ENCODE measurements at regions not wholly inside any gene's neighbourhood (a gene's known extent, or its start where the extent isn't known, plus 50 kb on each side); places are given as distances from the start of the nearest gene placed in this dataset.

- no peaks in the 10 kb centered on the region for H3K9me2 ChIP-seq
- no peaks in the 10 kb centered on the region for H3K9me3 ChIP-seq
- no peak overlapping the region for H2AFZ ChIP-seq (ENCODE audit: low read depth)
- H3F3A ChIP-seq (replicated peaks; ENCODE audit: insufficient read depth): peaks cover 3% of the 10 kb centered on the region
- POLR2A ChIA-PET: no interaction called here
- H3K27me3 ChIP-seq (ENCODE audit: insufficient read depth): no peaks in the 10 kb centered on the region
- WGBS (ENCODE audit: low lambda C conversion rate): 92% methylated on average over 3 of the region's 3 CpGs
- H3K4me2 ChIP-seq: no peak overlapping the region
- DNase-seq: no peak
- H4K20me1 ChIP-seq (ENCODE audit: insufficient read depth): no peaks in the 10 kb centered on the region
- TF ChIP-seq TCF12 (IDR thresholded peaks at IDR 0.05): no peak
- no peak overlapping the region for H3K27ac ChIP-seq (ENCODE audit: low read depth in 2 of 2, low read length in 1 of 2)
- peaks cover 0 to 6% of the 10 kb centered on the region in 2 experiments; a peak in 2 of 4 replicates for H3K4me1 ChIP-seq (ENCODE audit: control insufficient read depth in 1 of 2, insufficient read depth in 2 of 2, low read depth in 1 of 2, low read length in 1 of 2)
- no peaks in the 10 kb centered on the region for H3K36me3 ChIP-seq (replicated peaks in 1 of 2; ENCODE audit: control insufficient read depth in 1 of 2, insufficient read depth in 2 of 2, low read length in 1 of 2)
- CTCF ChIA-PET: no interaction called here
- no peak overlapping the region for H3K4me3 ChIP-seq (ENCODE audit: low read depth in 2 of 2, low read length in 1 of 2)
- no peak overlapping the region for H3K9ac ChIP-seq
- no peaks in the 10 kb centered on the region for H3K79me2 ChIP-seq (ENCODE audit: insufficient read depth)
These were observed 119.6 kb upstream of the ITGA1 start for GRCh38 chr5:52668139-52668538.

- ChIA-PET CTCF (no interaction called here), POLR2A (no interaction called here)
- TF ChIP-seq ZBTB33 (IDR thresholded peaks at IDR 0.05; ENCODE audit: borderline replicate concordance, low read depth) (no peak), RXRA (IDR thresholded peaks at IDR 0.05; ENCODE audit: borderline replicate concordance, low read depth) (no peak), POLR2AphosphoS5 (IDR thresholded peaks at IDR 0.05; ENCODE audit: low read depth, low read length) (no peak), FOXM1 (IDR thresholded peaks at IDR 0.05; ENCODE audit: low read depth) (no peak), YY1 (IDR thresholded peaks at IDR 0.05; ENCODE audit: low read depth) (no peak), REST (IDR thresholded peaks at IDR 0.05; ENCODE audit: low read depth, low read length) (no peak), RAD21 (IDR thresholded peaks at IDR 0.05; ENCODE audit: low read length) (no peak), RCOR1 (IDR thresholded peaks at IDR 0.05; ENCODE audit: low read length) (no peak), EP300 (IDR thresholded peaks at IDR 0.05; ENCODE audit: borderline replicate concordance in 1 of 2, low read depth in 1 of 2, low read length in 1 of 2) (no peak), CTCF (IDR thresholded peaks at IDR 0.05) (no peak), CHD2 (IDR thresholded peaks at IDR 0.05; ENCODE audit: low read length, partially characterized antibody) (no peak), IRF3 (IDR thresholded peaks at IDR 0.05; ENCODE audit: low read depth, low read length) (no peak), FOXJ3 (CRISPR knock-in tag; IDR thresholded peaks at IDR 0.05) (no peak)
- Histone ChIP-seq H3K4me3 (ENCODE audit: low read depth in 2 of 2, low read length in 1 of 2) (no peak overlapping the region), H3K4me2 (no peak overlapping the region), H3K9ac (no peak overlapping the region), H3K4me1 (ENCODE audit: control insufficient read depth in 1 of 2, insufficient read depth in 2 of 2, low read depth in 1 of 2, low read length in 1 of 2) (peaks cover 0 to 6% of the 10 kb centered on the region in 2 experiments; a peak in 2 of 4 replicates), H3K9me2 (no peaks in the 10 kb centered on the region), H3K27ac (ENCODE audit: low read depth in 2 of 2, low read length in 1 of 2) (no peak overlapping the region), H2AFZ (ENCODE audit: low read depth) (no peak overlapping the region), H3F3A (replicated peaks; ENCODE audit: insufficient read depth) (peaks cover 3% of the 10 kb centered on the region), H4K20me1 (ENCODE audit: insufficient read depth) (no peaks in the 10 kb centered on the region), H3K79me2 (ENCODE audit: insufficient read depth) (no peaks in the 10 kb centered on the region), H3K36me3 (replicated peaks in 1 of 2; ENCODE audit: control insufficient read depth in 1 of 2, insufficient read depth in 2 of 2, low read length in 1 of 2) (no peaks in the 10 kb centered on the region), H3K9me3 (no peaks in the 10 kb centered on the region), H3K27me3 (ENCODE audit: insufficient read depth) (no peaks in the 10 kb centered on the region)
- no peak for DNase-seq
- WGBS (ENCODE audit: low lambda C conversion rate): 75% methylated on average over 20 of the region's 20 CpGs
These were observed 119.1 kb upstream of the ITGA1 start for GRCh38 chr5:52668544-52669185.
